ENCODE measurements at regions not wholly inside any gene's neighbourhood (a gene's known extent, or its start where the extent isn't known, plus 50 kb on each side); places are given as distances from the start of the nearest gene placed in this dataset.

GRCh38 chr15:29636140-29636539, 186.1 kb downstream of the TJP1 start:
- H3K23ac ChIP-seq (ENCODE audit: insufficient read length) = no peak overlapping the region
- H2AK5ac ChIP-seq (ENCODE audit: low read depth, low read length) = no peak overlapping the region
- no peak overlapping the region for H4K91ac ChIP-seq (replicated peaks; ENCODE audit: insufficient read length, low read length)
- ChIA-PET POLR2A (ENCODE audit: partially characterized antibody) (no interaction called here), CTCF (ENCODE audit: partially characterized antibody) (interaction anchor here (1.1 to 2.6 kb wide), 4 partner anchors 13 to 453 kb away, joined by 3 to 12 read pairs (median 6); no protein-coding TSS in a partner anchor)
- H2AFZ ChIP-seq (ENCODE audit: low read length) = 0 out of 2 replicates have a peak overlapping the region, but pooled peaks have one; percentile 28
- no peak overlapping the region for H2BK5ac ChIP-seq (ENCODE audit: low read depth, low read length)
- DNase-seq (ENCODE audit: low read depth in 1 of 2, low spot score in 2 of 2) = peak in 1 of 2 experiments; percentile 31
- H2BK12ac ChIP-seq (ENCODE audit: low read depth, low read length) = no peak overlapping the region
- no peak overlapping the region for H3K14ac ChIP-seq (ENCODE audit: insufficient read length)
- no peak overlapping the region for H3K18ac ChIP-seq (ENCODE audit: extremely low read depth, low read length)
- H3K9me3 ChIP-seq (ENCODE audit: insufficient read depth in 2 of 2, low read depth in 1 of 2, low read length in 1 of 2) = no peaks in the 10 kb centered on the region; a peak in 1 of 4 replicates
- TF ChIP-seq TAF1 (IDR thresholded peaks at IDR 0.05; ENCODE audit: low read depth, low read length) (no peak), SIRT6 (IDR thresholded peaks at IDR 0.05; ENCODE audit: low read length) (no peak), CREB1 (IDR thresholded peaks at IDR 0.05) (no peak), RAD21 (IDR thresholded peaks at IDR 0.05 in 1 of 2, conservative IDR thresholded peaks at IDR 0.05 in 1 of 2; ENCODE audit: low read depth in 2 of 2, low read length in 2 of 2) (no peak), CEBPB (IDR thresholded peaks at IDR 0.05; ENCODE audit: low read depth, low read length) (no peak), TEAD4 (IDR thresholded peaks at IDR 0.05; ENCODE audit: low read depth, low read length) (no peak), KDM1A (IDR thresholded peaks at IDR 0.05; ENCODE audit: borderline replicate concordance, low read length) (no peak), E2F6 (IDR thresholded peaks at IDR 0.05) (no peak), BACH1 (IDR thresholded peaks at IDR 0.05; ENCODE audit: low read length) (no peak), CTBP2 (IDR thresholded peaks at IDR 0.05; ENCODE audit: borderline replicate concordance, insufficient read depth, insufficient read length, low read length) (no peak)
- H2BK120ac ChIP-seq (replicated peaks; ENCODE audit: low read depth, low read length) = no peak overlapping the region
- 0 out of 2 replicates have a peak, but pooled peaks cover 2% of the 10 kb centered on the region for H3K79me1 ChIP-seq (ENCODE audit: low read depth, low read length)
- no peak overlapping the region for H3K9ac ChIP-seq (replicated peaks in 1 of 4; ENCODE audit: extremely low read depth in 1 of 4, low read depth in 3 of 4, low read length in 3 of 4)
- no peak overlapping the region for H3K27ac ChIP-seq (ENCODE audit: low read depth, low read length)
- peaks cover 3 to 8% (median 5%) of the 10 kb centered on the region in 4 experiments; a peak in 5 of 7 replicates for H3K4me1 ChIP-seq (replicated peaks in 1 of 4; ENCODE audit: control insufficient read depth in 3 of 4, insufficient read depth in 4 of 4, low read length in 3 of 4)
- no peak overlapping the region for H3K4ac ChIP-seq (replicated peaks; ENCODE audit: insufficient read length, low read depth, low read length)
- H3K79me2 ChIP-seq (ENCODE audit: control insufficient read depth in 1 of 2, insufficient read depth in 2 of 2, low read length in 2 of 2) = no peaks in the 10 kb centered on the region
- no peaks in the 10 kb centered on the region for H3K23me2 ChIP-seq (ENCODE audit: low read depth, low read length)
- H3K36me3 ChIP-seq (ENCODE audit: control insufficient read depth in 2 of 4, insufficient read depth in 4 of 4, low read length in 3 of 4) = no peaks in the 10 kb centered on the region
- FAIRE-seq = no peak
- H3K4me3 ChIP-seq (ENCODE audit: extremely low read depth in 1 of 4, insufficient read depth in 2 of 4, low read depth in 3 of 4, low read length in 4 of 4) = no peak overlapping the region
- no peak overlapping the region for H2BK15ac ChIP-seq (ENCODE audit: low read length)
- 87% methylated on average over 13 of the region's 13 CpGs; no CpG with 5 or more reads in 1 of the 2 experiments for WGBS, 2 experiments (ENCODE audit: extremely low coverage in 1 of 2, insufficient coverage in 1 of 2, insufficient read length in 1 of 2, insufficient replicate concordance in 2 of 2, low coverage in 1 of 2, low lambda C conversion rate in 2 of 2, missing lambda C conversion rate in 1 of 2)
- H3K27me3 ChIP-seq (replicated peaks in 1 of 4; ENCODE audit: control insufficient read depth in 3 of 4, extremely low read depth in 1 of 4, insufficient read depth in 3 of 4, low read length in 3 of 4) = no peaks in the 10 kb centered on the region
- no peak overlapping the region for H4K8ac ChIP-seq (ENCODE audit: extremely low read depth, insufficient read depth, low read length)
- H4K5ac ChIP-seq (ENCODE audit: insufficient read length, low read depth, low read length) = no peak overlapping the region
- H2BK20ac ChIP-seq (ENCODE audit: low read length) = no peak overlapping the region
- H3K56ac ChIP-seq (replicated peaks; ENCODE audit: insufficient read length, low read depth, low read length) = no peak overlapping the region
- H4K20me1 ChIP-seq (replicated peaks in 1 of 2; ENCODE audit: control insufficient read depth in 1 of 2, insufficient read depth in 2 of 2, low read length in 2 of 2) = no peaks in the 10 kb centered on the region
- H3K4me2 ChIP-seq (ENCODE audit: insufficient read depth in 1 of 2, low read depth in 2 of 2, low read length in 2 of 2) = no peak overlapping the region

Data from H1 (cell line).